NCI-H1694 (cell line): ENCODE measurements at regions not wholly inside any gene's neighbourhood (a gene's known extent, or its start where the extent isn't known, plus 50 kb on each side); places are given as distances from the start of the nearest gene placed in this dataset.

Source experiments
- DNase-seq: peaks from one replicate; lab custom pipeline; 2025; lab: John Stamatoyannopoulos, UW

DNA sequence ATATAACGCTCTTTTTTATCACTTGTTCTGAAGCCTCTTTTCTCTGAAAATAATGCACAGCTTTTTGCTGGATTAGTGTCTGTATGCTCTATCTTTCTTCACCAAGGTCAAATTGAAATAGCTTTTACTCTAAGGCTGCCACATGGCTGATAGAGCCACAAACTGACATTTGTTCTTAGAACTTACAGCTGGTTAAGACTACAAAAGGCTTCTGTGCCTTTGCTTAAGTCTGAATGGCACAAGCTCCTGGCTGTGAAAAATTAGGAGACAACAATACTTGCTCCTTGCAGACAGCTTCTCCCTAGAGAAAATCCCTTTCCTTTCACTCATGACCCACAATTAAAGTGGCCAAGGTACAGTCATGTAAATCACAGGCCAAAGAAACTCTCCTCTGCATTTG, 515.3 kb downstream of the DSC3 start:
- no peak for DNase-seq

DNA sequence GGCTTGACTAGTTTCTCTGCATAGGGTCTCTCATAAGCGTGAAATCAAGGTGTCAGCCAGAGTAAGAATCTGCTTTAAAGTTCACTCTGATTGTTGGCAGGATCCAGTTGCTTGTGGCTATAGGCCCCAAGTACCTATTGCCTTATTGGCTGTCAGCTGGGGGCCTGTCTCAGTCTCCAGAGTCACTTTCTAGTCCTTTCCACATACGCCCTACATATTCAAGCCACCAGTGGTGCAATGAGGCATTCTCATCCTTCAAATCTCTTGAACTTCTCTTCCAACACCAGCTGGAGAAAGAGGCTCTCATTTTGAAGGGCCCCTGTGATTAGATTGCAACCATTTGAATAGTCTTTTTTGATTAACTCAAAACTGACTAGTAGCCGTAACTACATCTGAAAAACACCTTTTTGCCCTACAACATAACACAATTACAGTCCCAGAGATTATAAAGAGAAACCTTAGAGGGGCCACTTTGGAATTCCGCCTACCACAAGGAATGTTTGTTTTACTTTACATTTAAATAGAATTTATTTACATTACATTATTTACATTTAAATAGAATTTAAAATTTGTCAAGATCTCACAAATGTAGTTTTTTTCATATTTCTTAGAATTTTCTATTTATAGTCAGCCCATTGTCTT, 520.1 kb downstream of the DSC3 start:
- DNase-seq = no peak

DNA sequence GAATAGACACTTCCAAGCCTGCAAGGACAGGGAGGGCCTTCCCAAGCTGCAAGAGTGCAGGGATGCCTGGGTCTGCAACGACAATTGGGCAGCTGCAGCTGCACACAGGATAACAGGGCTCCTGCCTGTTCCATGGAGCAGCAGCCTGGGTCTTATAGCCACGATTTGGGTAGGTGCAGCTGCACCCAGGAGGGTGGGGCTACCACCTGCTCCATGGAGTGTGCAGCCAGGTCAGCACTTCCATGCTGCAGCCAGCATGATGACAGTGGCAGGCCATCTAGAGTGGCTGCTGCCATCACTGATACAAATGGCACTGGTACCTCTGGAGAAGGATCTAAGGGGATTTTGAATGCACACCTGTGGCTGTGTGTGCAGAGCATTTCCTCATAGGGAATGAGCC, 528.5 kb downstream of the DSC3 start:
- no peak for DNase-seq

- DNase-seq = no peak
These were observed 529.7 kb downstream of the DSC3 start for GRCh38 chr18:30512872-30513271.

GRCh38 chr18:30510882-30511281, 531.7 kb downstream of the DSC3 start:
- DNase-seq = no peak

- no peak for DNase-seq
These were observed 540.9 kb downstream of the DSC3 start for GRCh38 chr18:30501594-30501993.

GRCh38 chr18:30500240-30500945, 542.1 kb downstream of the DSC3 start:
- no peak for DNase-seq

- no peak for DNase-seq
These were observed 542.8 kb downstream of the DSC3 start for GRCh38 chr18:30499721-30500120.

- DNase-seq = no peak
These were observed 549.9 kb downstream of the DSC3 start for GRCh38 chr18:30492552-30493129.

GRCh38 chr18:30491815-30492551, 550.6 kb downstream of the DSC3 start:
- no peak for DNase-seq

- no peak for DNase-seq
These were observed 552.5 kb downstream of the DSC3 start for GRCh38 chr18:30489890-30490643.

DNA sequence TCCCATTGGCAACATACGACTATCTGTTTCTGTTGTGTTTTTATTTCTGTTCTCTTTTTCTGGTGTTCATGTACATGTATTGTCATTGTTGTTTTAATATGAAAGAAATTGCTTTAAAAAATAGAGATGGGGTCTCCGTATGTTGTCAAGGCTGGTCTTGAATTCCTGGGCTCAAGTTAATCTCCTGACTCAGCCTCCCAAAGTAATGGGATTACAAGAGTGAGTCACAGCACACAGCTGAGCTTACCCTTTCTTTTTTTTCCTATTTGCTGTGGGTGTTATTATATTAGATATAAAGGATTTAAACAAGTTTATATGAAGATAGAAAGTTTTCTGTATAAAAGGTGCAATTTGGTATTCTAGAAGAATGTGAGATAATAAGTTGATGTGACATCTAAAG, 554.6 kb downstream of the DSC3 start:
- DNase-seq = no peak

- DNase-seq = no peak
These were observed 555.7 kb downstream of the DSC3 start for GRCh38 chr18:30486856-30487255.

DNA sequence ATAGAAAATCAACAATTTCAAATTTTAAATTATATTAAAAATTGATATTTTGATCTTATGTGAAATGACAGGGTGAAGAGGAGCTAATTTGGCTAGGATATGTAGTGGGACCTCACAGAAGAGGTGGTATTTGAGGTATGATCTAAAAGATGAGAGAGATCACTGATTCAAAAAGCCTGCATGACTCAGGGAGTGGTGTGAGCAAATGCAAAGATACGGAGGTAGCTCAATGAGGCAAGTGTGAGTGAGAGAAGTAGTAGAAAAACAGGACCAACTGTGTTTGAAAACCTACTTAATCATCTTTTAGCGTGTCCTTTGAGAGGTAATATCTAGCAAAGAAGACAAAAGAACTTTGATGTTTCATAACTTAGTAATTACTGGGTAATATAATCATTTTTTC, 557.5 kb downstream of the DSC3 start:
- no peak for DNase-seq

GRCh38 chr18:30481871-30482270, 560.7 kb downstream of the DSC3 start:
- DNase-seq = no peak

GRCh38 chr18:30469091-30469490, 573.5 kb downstream of the DSC3 start:
- DNase-seq = no peak

DNA sequence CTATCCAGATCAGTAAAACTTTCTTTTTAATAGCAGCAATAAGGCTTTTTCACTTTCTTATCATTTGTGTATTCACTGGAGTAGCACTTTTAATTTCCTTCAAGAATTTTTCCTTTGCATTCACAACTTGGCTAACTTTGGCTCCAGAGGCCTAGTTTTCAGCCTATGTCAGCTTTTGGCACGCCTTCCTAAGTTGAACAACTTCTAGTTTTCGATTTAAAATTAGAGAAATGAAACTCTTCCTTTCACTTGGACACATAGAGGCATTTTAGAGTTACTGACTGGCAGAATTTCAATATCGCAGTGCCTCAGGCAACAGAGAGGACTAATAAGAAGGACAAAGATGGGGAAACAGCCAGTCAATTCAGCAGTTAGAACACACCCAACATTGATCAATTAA, 577.4 kb downstream of the DSC3 start:
- no peak for DNase-seq

- no peak for DNase-seq
These were observed 585.4 kb downstream of the DSC3 start for GRCh38 chr18:30457156-30457555.

GRCh38 chr18:30455741-30456140, 586.8 kb downstream of the DSC3 start:
- no peak for DNase-seq

- DNase-seq = no peak
These were observed 587.6 kb downstream of the DSC3 start for GRCh38 chr18:30454920-30455319.

GRCh38 chr18:30451981-30452380, 590.6 kb downstream of the DSC3 start:
- DNase-seq = no peak

GRCh38 chr18:30450927-30451326, 591.6 kb downstream of the DSC3 start:
- no peak for DNase-seq
